ENCODE measurements at regions not wholly inside any gene's neighbourhood (a gene's known extent, or its start where the extent isn't known, plus 50 kb on each side); places are given as distances from the start of the nearest gene placed in this dataset.

- no peak for DNase-seq
These were observed 141.9 kb downstream of the DNAJB9 start for GRCh38 chr7:108711611-108712010.

- DNase-seq, result peak; percentile 72
These were observed 147.1 kb downstream of the DNAJB9 start for GRCh38 chr7:108716783-108717182.

GRCh38 chr7:108717781-108718180 is 148.1 kb downstream of the DNAJB9 start:
- no peak for DNase-seq

- DNase-seq, result no peak
These were observed 150.0 kb downstream of the DNAJB9 start for GRCh38 chr7:108719631-108720030.

GRCh38 chr7:108722561-108722960 is 152.9 kb downstream of the DNAJB9 start:
- no peak for DNase-seq

GRCh38 chr7:108723381-108723814 is 153.7 kb downstream of the DNAJB9 start:
- no peak for DNase-seq

GRCh38 chr7:108724251-108725100 is 154.8 kb downstream of the DNAJB9 start:
- DNase-seq, result no peak

GRCh38 chr7:108735814-108736213 is 166.1 kb downstream of the DNAJB9 start:
- DNase-seq, result no peak

- DNase-seq, result no peak
These were observed 166.7 kb downstream of the DNAJB9 start for GRCh38 chr7:108736221-108736891.

- DNase-seq, result no peak
These were observed 201.5 kb downstream of the DNAJB9 start for GRCh38 chr7:108770981-108771745.

GRCh38 chr7:108771853-108772252 is 202.2 kb downstream of the DNAJB9 start:
- DNase-seq, result no peak

- DNase-seq, result no peak
These were observed 208.3 kb downstream of the DNAJB9 start for GRCh38 chr7:108777966-108778365.

GRCh38 chr7:108789451-108789850 is 219.8 kb downstream of the DNAJB9 start:
- DNase-seq, result no peak

- DNase-seq, result no peak
These were observed 224.8 kb downstream of the DNAJB9 start for GRCh38 chr7:108794466-108794865.

- DNase-seq, result no peak
These were observed 233.0 kb downstream of the DNAJB9 start for GRCh38 chr7:108802650-108803049.

GRCh38 chr7:108805808-108806397 is 236.2 kb downstream of the DNAJB9 start:
- DNase-seq, result peak; percentile 7

GRCh38 chr7:108808549-108809266 is 239.0 kb downstream of the DNAJB9 start:
- DNase-seq, result no peak

GRCh38 chr7:108809356-108809755 is 239.7 kb downstream of the DNAJB9 start:
- no peak for DNase-seq

- no peak for DNase-seq
These were observed 241.2 kb downstream of the DNAJB9 start for GRCh38 chr7:108810756-108811385.

- DNase-seq, result no peak
These were observed 243.8 kb downstream of the DNAJB9 start for GRCh38 chr7:108813251-108814014.

GRCh38 chr7:108815815-108816214 is 246.1 kb downstream of the DNAJB9 start:
- no peak for DNase-seq
